ENCODE measurements at regions not wholly inside any gene's neighbourhood (a gene's known extent, or its start where the extent isn't known, plus 50 kb on each side); places are given as distances from the start of the nearest gene placed in this dataset.

DNA sequence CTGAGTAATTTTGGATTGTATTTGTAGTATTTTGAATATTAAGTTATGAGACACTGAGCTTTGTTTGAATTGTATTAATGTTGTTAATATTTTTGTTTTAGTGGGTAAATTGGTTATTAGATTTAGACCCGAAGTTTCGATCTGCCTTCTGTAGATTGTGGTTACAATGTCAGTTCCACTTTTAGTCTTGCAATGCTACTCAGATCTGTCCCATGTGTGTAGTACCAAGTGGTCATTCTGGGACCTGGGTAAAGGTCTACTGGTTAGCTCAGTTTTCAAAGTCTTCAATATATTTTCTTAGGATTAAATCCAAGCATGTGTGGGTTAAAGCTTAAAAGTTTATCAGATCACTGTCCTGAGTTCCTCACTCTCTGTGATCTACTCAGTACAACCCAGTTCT, 346.5 kb upstream of the PROX1 start:
- DNase-seq = no peak
- H3K27me3 ChIP-seq (replicated peaks in 1 of 7) = peaks cover 0 to 1% (median 0%) of the 10 kb centered on the region in 7 donors
- H3K4me3 ChIP-seq = no peak overlapping the region
- no peak overlapping the region for H3K27ac ChIP-seq
- TF ChIP-seq, protein P1, sequence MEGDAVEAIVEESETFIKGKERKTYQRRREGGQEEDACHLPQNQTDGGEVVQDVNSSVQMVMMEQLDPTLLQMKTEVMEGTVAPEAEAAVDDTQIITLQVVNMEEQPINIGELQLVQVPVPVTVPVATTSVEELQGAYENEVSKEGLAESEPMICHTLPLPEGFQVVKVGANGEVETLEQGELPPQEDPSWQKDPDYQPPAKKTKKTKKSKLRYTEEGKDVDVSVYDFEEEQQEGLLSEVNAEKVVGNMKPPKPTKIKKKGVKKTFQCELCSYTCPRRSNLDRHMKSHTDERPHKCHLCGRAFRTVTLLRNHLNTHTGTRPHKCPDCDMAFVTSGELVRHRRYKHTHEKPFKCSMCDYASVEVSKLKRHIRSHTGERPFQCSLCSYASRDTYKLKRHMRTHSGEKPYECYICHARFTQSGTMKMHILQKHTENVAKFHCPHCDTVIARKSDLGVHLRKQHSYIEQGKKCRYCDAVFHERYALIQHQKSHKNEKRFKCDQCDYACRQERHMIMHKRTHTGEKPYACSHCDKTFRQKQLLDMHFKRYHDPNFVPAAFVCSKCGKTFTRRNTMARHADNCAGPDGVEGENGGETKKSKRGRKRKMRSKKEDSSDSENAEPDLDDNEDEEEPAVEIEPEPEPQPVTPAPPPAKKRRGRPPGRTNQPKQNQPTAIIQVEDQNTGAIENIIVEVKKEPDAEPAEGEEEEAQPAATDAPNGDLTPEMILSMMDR (IDR thresholded peaks at IDR 0.05 in 8 of 11, conservative IDR thresholded peaks at IDR 0.05 in 3 of 11) = no peak
- TF ChIP-seq POLR2AphosphoS5 (IDR thresholded peaks at IDR 0.05) (no peak), POLR2A (IDR thresholded peaks at IDR 0.05) (no peak)
- no peaks in the 10 kb centered on the region for H3K36me3 ChIP-seq
- no peaks in the 10 kb centered on the region for H3K4me1 ChIP-seq
- peaks cover 0 to 14% (median 3%) of the 10 kb centered on the region in 8 donors for H3K9me3 ChIP-seq
- 82 to 97% (median 88%) methylated on average over 2 of the region's 2 CpGs for WGBS, 5 donors
- intact Hi-C loops (cut with DNase I; ENCODE audit: low total_unique reads) = no loop called here

DNA sequence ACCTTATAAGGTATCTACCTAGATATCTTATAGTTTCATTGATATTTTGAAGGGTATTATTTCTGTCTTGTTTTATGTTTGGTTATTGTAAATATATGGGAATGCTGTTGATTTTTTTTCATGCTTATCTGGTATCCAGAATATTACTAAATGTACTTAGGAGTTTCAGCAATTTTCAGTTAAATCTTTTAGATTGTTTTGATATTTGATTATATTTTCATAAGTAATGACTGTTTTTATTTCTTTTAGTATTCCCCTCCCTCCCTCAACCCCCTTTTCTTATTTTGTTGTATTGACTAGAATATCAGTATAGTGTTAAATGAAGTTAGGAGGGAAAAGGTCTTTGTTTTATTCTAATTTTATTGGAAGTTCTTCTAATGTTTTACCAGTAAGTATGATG, 344.4 kb upstream of the PROX1 start:
- DNase-seq = no peak
- intact Hi-C loops (cut with DNase I; ENCODE audit: low total_unique reads) = no loop called here

DNA sequence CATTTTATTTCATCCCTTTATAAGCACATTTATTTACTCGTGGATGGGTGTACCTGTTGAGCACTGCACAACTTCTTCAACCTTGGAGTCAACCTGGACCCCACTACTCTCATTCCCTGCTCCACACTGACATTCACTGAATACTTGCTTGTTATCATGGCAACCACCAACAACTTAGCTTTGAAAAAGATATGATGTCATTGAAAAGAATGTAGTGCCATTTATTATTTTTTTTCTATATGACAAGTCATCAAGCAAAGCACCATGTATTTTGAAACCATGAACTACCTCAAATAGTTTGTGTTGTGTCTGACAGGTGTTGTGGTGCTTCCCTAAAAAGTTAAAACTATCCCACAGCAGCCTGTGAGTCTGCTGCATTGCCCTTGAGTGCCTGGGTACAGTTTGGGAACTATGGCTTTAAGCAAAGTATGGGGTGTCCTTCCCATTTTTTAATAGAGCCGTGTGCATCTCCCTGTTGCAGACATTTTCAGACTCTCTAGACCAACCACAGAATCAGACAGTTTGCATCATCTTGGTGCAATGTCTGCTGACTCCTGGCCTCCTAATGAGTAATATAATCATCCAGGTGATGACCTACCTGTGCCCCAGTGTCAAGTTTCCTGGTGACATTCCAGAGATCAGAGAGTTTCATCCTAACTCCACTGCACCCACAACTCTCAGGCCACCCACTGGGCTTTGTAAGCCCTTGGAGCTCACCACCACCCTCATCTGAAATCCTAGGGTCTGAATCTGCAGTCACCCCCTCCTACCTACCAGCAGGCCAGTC, 339.7 kb upstream of the PROX1 start:
- Histone ChIP-seq H3K36me3 (no peaks in the 10 kb centered on the region), H3K4me3 (no peak overlapping the region), H3K27ac (no peak overlapping the region), H3K27me3 (replicated peaks in 1 of 7) (peaks cover 0 to 17% (median 0%) of the 10 kb centered on the region in 7 donors), H3K9me3 (no peaks in the 10 kb centered on the region), H3K4me1 (no peaks in the 10 kb centered on the region)
- no peak for DNase-seq
- no peak for TF ChIP-seq POLR2A (IDR thresholded peaks at IDR 0.05)
- TF ChIP-seq POLR2AphosphoS5 (IDR thresholded peaks at IDR 0.05) = no peak
- TF ChIP-seq, protein P1 (IDR thresholded peaks at IDR 0.05 in 8 of 11, conservative IDR thresholded peaks at IDR 0.05 in 3 of 11) = no peak
- whole genome bisulfite sequencing, 5 donors = 39 to 66% (median 49%) methylated on average over 2 of the region's 2 CpGs
- intact Hi-C loops (cut with DNase I; ENCODE audit: low total_unique reads) = no loop called here

More for the DNA sequence above, 344.4 kb upstream of the PROX1 start:
- Histone ChIP-seq H3K4me1 (no peaks in the 10 kb centered on the region), H3K4me3 (no peak overlapping the region), H3K27ac (no peak overlapping the region), H3K9me3 (no peaks in the 10 kb centered on the region), H3K27me3 (replicated peaks in 1 of 7) (peaks cover 0 to 8% (median 0%) of the 10 kb centered on the region in 7 donors), H3K36me3 (no peaks in the 10 kb centered on the region)
- TF ChIP-seq POLR2A (IDR thresholded peaks at IDR 0.05) (no peak), POLR2AphosphoS5 (IDR thresholded peaks at IDR 0.05) (no peak)
- TF ChIP-seq, protein P1 (IDR thresholded peaks at IDR 0.05 in 8 of 11, conservative IDR thresholded peaks at IDR 0.05 in 3 of 11) = no peak

DNA sequence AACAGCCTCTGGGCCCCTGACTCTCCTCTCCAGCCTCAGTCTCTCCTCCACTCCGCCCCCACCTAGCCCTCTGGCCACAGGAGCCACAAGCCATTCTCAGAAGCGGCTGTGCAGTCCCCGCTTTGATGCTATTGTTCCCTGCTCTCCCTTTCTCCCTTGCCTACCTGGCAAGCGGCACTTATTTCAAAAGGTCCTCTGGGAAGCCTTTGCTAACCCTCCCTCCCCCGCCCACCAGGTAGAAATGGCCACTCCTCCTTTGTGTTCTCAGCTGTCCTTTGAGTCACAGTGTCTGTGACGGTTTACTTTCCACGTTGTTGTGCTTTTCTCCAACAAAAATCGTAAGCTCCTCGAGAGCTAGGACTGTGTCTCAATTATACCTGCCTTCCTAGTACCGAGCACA, 338.4 kb upstream of the PROX1 start:
- peaks cover 0 to 17% (median 0%) of the 10 kb centered on the region in 7 donors for H3K27me3 ChIP-seq (replicated peaks in 1 of 7)
- intact Hi-C loops (cut with DNase I; ENCODE audit: low total_unique reads) = no loop called here
- DNase-seq = no peak
- H3K27ac ChIP-seq = no peak overlapping the region
- H3K9me3 ChIP-seq = no peaks in the 10 kb centered on the region
- 83 to 89% (median 86%) methylated on average over 10 of the region's 10 CpGs for WGBS, 5 donors
- TF ChIP-seq, protein P1 (IDR thresholded peaks at IDR 0.05 in 8 of 11, conservative IDR thresholded peaks at IDR 0.05 in 3 of 11) = no peak
- TF ChIP-seq POLR2AphosphoS5 (IDR thresholded peaks at IDR 0.05) (no peak), POLR2A (IDR thresholded peaks at IDR 0.05) (no peak)
- H3K4me3 ChIP-seq = no peak overlapping the region
- H3K36me3 ChIP-seq = no peaks in the 10 kb centered on the region
- no peaks in the 10 kb centered on the region for H3K4me1 ChIP-seq
